ENCODE measurements at regions not wholly inside any gene's neighbourhood (a gene's known extent, or its start where the extent isn't known, plus 50 kb on each side); places are given as distances from the start of the nearest gene placed in this dataset.

DNA sequence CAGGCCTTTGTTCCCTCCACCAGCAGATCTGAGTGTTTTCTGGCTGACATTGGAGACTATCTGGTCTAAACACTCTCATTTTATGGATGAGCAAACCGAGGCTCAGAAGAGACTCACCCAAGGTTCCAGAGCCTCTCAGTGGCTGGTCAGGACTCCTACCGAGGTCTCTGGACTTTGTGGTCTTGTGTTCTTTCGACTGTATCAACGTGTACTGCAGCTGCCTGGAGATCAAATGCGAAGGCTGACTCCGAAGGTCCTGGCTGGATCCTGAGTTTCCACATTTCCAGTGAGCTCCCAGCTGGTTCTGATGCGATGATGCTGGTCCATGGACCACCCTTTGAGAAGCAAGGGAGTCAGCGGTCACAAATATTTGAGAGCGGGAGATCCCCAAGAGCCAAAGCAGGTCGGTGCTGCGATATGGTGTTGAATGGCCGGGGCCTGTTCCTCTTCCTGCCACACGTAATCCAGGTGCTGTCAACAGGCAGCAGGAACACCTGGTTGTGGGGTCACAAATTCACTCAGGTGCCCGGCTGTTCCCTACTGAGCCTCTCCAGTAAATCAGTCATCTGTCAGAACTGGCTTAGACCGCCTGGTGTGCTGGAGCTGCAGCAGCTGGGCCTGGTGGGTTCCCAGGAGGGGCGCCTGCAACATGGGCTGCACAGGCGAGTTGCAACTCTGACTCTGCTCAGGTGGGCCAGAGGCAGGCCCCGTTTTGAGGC, 94.8 kb upstream of the USP24 start:
- TF ChIP-seq CTCF (conservative IDR thresholded peaks at IDR 0.05 in 1 of 2, IDR thresholded peaks at IDR 0.05 in 1 of 2; ENCODE audit: low read depth in 1 of 2, low read length in 2 of 2) (no peak), EZH2 (IDR thresholded peaks at IDR 0.05; ENCODE audit: low read length, missing control alignments) (no peak)
